SK-N-MC (cell line): ENCODE measurements at regions not wholly inside any gene's neighbourhood (a gene's known extent, or its start where the extent isn't known, plus 50 kb on each side); places are given as distances from the start of the nearest gene placed in this dataset.
"Not testable (repeated sequence)": the region's sequence is repeated elsewhere in the genome, so short reads cannot be mapped to it uniquely, and the experiment has no call there.

ENCODE experiments used
- DNase-seq: peaks from one replicate; pipeline ENCODE4 v3.0.0-alpha.2; 2011; ENCODE audit warnings: low read depth, low spot score
- H3K27ac ChIP-seq: fragments of 200-600 bp; sonication (generic); 2 replicates; pipeline ENCODE4 v1.5.1; 2016; ENCODE audit warnings: mixed run types
- H3K36me3 ChIP-seq: fragments of 200-600 bp; sonication (generic); 2 replicates; pipeline ENCODE4 v1.6.1; 2017; ENCODE audit warnings: antibody characterized with exemption, low read length, mixed read lengths; ENCODE audit not compliant: insufficient read depth
- H3K4me3 ChIP-seq: fragments of 200-600 bp; sonication (generic); 2 replicates; pipeline ENCODE4 v1.5.1; 2016
- H3K9ac ChIP-seq: fragments of 200-600 bp; sonication (generic); 2 replicates; pipeline ENCODE4 v1.8.0; 2017; ENCODE audit warnings: mixed run types, mixed read lengths; ENCODE audit not compliant: insufficient read length
- H3K9me3 ChIP-seq: fragments of 200-600 bp; sonication (generic); 2 replicates; pipeline ENCODE4 v1.6.1; 2017; ENCODE audit warnings: low read depth, mild to moderate bottlenecking, antibody characterized with exemption, low read length, moderate library complexity, mixed read lengths
- EZH2 ChIP-seq: fragments of 200-600 bp; sonication (generic); IDR thresholded peaks from one replicate; pipeline ENCODE4 v1.6.1; 2017; ENCODE audit warnings: antibody characterized with exemption
- FOXP2 ChIP-seq: optimal IDR thresholded peaks from 2 replicates; pipeline ENCODE3; 2011; ENCODE audit warnings: mild to moderate bottlenecking, moderate library complexity; ENCODE audit not compliant: insufficient read depth; ENCODE audit errors: extremely low read length, control extremely low read depth
- POLR2AphosphoS5 ChIP-seq: IDR thresholded peaks from 2 replicates; pipeline ENCODE4 v1.6.1; 2012; ENCODE audit warnings: mild to moderate bottlenecking, low read depth, low read length, borderline replicate concordance

GRCh38 chr7:130789436-130789835 is 55.4 kb upstream of the KLF14 start:
- H3K36me3 ChIP-seq = no peaks in the 10 kb centered on the region
- no peak for TF ChIP-seq POLR2AphosphoS5

GRCh38 chr7:130791746-130792145 is 57.7 kb upstream of the KLF14 start:
- TF ChIP-seq FOXP2 = no peak
- no peak for TF ChIP-seq EZH2
- TF ChIP-seq POLR2AphosphoS5 = no peak
- H3K9ac ChIP-seq = no peak overlapping the region
- H3K9me3 ChIP-seq = no peaks in the 10 kb centered on the region
- no peak for DNase-seq
- no peaks in the 10 kb centered on the region for H3K36me3 ChIP-seq
- no peak overlapping the region for H3K4me3 ChIP-seq
- no peak overlapping the region for H3K27ac ChIP-seq

More at GRCh38 chr7:130789436-130789835, 55.4 kb upstream of the KLF14 start:
- H3K9ac ChIP-seq = no peak overlapping the region
- DNase-seq = no peak
- H3K4me3 ChIP-seq = no peak overlapping the region
- no peak overlapping the region for H3K27ac ChIP-seq
- no peaks in the 10 kb centered on the region for H3K9me3 ChIP-seq

GRCh38 chr7:130793855-130794618 is 60.0 kb upstream of the KLF14 start:
- peak overlapping the region; percentile 66 for H3K4me3 ChIP-seq
- no peak for DNase-seq

GRCh38 chr7:130794619-130794922 is 60.6 kb upstream of the KLF14 start:
- Histone ChIP-seq H3K9me3 (no peaks in the 10 kb centered on the region), H3K9ac (peak overlapping the region; percentile 63), H3K36me3 (no peaks in the 10 kb centered on the region), H3K27ac (peak overlapping the region; percentile 65), H3K4me3 (peak overlapping the region; percentile 66)
- no peak for DNase-seq
- TF ChIP-seq POLR2AphosphoS5 (no peak), FOXP2 (no peak), EZH2 (no peak)

More at GRCh38 chr7:130793855-130794618, 60.0 kb upstream of the KLF14 start:
- no peak for TF ChIP-seq FOXP2
- TF ChIP-seq EZH2 = no peak
- no peak for TF ChIP-seq POLR2AphosphoS5
- H3K9ac ChIP-seq = peak overlapping the region; percentile 63
- no peaks in the 10 kb centered on the region for H3K9me3 ChIP-seq
- no peaks in the 10 kb centered on the region for H3K36me3 ChIP-seq
- H3K27ac ChIP-seq = peak overlapping the region; percentile 65

- not testable (repeated sequence) for H3K9me3 ChIP-seq, H3K4me3 ChIP-seq, H3K36me3 ChIP-seq, H3K9ac ChIP-seq, H3K27ac ChIP-seq, DNase-seq
Measured at GRCh38 chr7:130796425-130796824, 62.4 kb upstream of the KLF14 start.

GRCh38 chr7:130803127-130803526 is 69.1 kb upstream of the KLF14 start:
- TF ChIP-seq FOXP2 = no peak
- no peak for TF ChIP-seq POLR2AphosphoS5
- TF ChIP-seq EZH2 = no peak
- DNase-seq = no peak
- no peak overlapping the region for H3K9ac ChIP-seq
- no peak overlapping the region for H3K27ac ChIP-seq
- no peaks in the 10 kb centered on the region for H3K9me3 ChIP-seq
- H3K36me3 ChIP-seq = no peaks in the 10 kb centered on the region
- H3K4me3 ChIP-seq = no peak overlapping the region

GRCh38 chr7:130804220-130804619 is 70.2 kb upstream of the KLF14 start:
- H3K27ac ChIP-seq = no peak overlapping the region
- TF ChIP-seq EZH2 = no peak
- no peak for TF ChIP-seq POLR2AphosphoS5
- TF ChIP-seq FOXP2 = no peak
- no peak overlapping the region for H3K9ac ChIP-seq
- no peaks in the 10 kb centered on the region for H3K36me3 ChIP-seq
- DNase-seq = no peak
- no peak overlapping the region for H3K4me3 ChIP-seq
- no peaks in the 10 kb centered on the region for H3K9me3 ChIP-seq

GRCh38 chr7:130812819-130813218 is 78.8 kb upstream of the KLF14 start:
- not testable (repeated sequence) for H3K36me3 ChIP-seq, H3K9me3 ChIP-seq, H3K27ac ChIP-seq, H3K9ac ChIP-seq, DNase-seq, H3K4me3 ChIP-seq

GRCh38 chr7:130814778-130815335 is 80.8 kb upstream of the KLF14 start:
- H3K4me3 ChIP-seq = 0 out of 2 replicates have a peak overlapping the region, but pooled peaks have one; percentile 18
- H3K9me3 ChIP-seq = no peaks in the 10 kb centered on the region
- H3K9ac ChIP-seq = no peak overlapping the region
- TF ChIP-seq FOXP2 (no peak), POLR2AphosphoS5 (no peak), EZH2 (no peak)
- peak; percentile 32 for DNase-seq
- peak overlapping the region; percentile 64 for H3K27ac ChIP-seq
- H3K36me3 ChIP-seq = no peaks in the 10 kb centered on the region
